GM19035 (cell line): ENCODE measurements at regions not wholly inside any gene's neighbourhood (a gene's known extent, or its start where the extent isn't known, plus 50 kb on each side); places are given as distances from the start of the nearest gene placed in this dataset.
"Not testable (repeated sequence)": the region's sequence is repeated elsewhere in the genome, so short reads cannot be mapped to it uniquely, and the experiment has no call there.

Source experiments
- ATAC-seq: cut with Tn5 transposase; IDR thresholded peaks from one replicate; pipeline ENCODE4 v1.9.1; 2021; ENCODE audit not compliant: unreplicated experiment

- ATAC-seq, result no peak
Measured at GRCh38 chr6:19569563-19569962, 267.6 kb upstream of the ID4 start.

GRCh38 chr6:19571176-19571575 lies 266.0 kb upstream of the ID4 start:
- no peak for ATAC-seq

GRCh38 chr6:19578481-19578880 lies 258.7 kb upstream of the ID4 start:
- no peak for ATAC-seq

DNA sequence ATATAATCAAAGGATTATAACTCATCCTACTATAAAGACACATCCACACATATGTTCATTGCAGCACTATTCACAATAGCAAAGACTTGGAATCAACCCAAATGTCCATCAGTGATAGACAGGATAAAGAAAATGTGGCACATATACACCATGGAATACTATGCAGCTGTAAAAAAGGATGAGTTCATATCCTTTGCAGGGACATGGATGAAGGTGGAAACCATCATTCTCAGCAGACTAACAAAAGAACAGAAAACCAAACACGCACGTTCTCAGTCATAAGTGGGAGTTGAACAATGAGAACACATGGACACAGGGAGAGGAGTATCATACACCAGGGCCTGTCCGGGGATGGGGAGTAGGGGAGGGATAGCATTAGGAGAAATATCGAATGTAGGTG lies 253.0 kb upstream of the ID4 start:
- not testable (repeated sequence) for ATAC-seq

DNA sequence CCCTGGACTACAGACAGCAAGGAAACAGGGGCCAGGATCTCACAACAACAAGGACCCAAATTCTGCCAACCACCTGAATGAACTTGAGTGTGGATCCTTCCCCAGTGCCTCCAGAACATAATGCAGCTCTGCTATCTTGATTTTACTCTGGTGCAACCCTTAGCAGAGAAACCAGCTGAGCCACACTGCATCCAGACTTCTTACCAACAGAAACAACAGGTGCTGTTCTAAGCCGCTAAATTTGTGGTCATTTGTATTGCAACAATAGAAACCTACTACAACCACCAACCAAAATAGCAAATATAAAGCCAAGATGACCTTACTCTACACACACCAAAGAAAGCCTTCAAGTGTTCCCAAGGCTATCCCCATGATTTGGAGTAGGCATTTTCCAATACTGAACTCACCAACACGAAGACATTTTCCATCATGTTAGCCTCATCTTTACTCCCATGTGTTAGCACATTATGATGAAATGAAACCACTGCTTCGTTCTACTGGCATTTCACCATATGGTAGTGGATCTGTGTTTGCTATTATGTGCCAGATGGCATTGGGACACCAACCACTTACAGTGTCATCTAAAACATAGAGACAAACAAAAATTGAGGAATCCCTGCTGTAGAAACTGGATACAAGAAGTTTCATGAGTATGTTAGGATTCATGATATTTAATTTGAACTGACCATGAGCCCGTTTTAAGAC lies 249.8 kb upstream of the ID4 start:
- no peak for ATAC-seq

- ATAC-seq, result no peak
Measured at GRCh38 chr6:19590501-19591131, 246.6 kb upstream of the ID4 start.

DNA sequence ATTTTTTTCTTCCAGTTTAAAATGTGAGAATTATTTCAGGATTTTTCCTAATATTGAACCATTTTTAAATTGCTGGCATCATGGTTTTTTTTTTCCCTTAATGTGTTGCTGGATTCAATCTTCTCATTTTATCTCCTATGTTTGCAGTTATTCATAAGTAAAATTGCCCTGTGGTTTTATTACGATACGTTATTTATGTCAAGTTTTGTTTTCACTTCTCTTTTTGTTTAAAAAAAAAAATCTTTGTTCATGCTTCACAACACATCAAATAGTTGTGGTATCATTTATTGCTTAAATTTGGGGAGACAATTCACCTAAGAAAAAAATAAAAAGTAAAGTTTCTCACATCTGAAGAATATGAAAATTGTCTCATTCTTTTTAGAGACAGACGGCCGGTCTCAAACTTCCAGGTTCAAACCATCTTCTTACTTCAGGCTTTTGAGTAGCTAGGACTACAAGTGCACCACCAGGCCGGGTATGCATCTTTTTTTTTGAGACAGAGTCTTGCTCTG lies 239.3 kb upstream of the ID4 start:
- no peak for ATAC-seq

- ATAC-seq, result no peak
Measured at GRCh38 chr6:19599796-19600464, 237.2 kb upstream of the ID4 start.

- ATAC-seq, result no peak
Measured at GRCh38 chr6:19602434-19603013, 234.6 kb upstream of the ID4 start.

GRCh38 chr6:19603721-19604120 lies 233.4 kb upstream of the ID4 start:
- no peak for ATAC-seq

DNA sequence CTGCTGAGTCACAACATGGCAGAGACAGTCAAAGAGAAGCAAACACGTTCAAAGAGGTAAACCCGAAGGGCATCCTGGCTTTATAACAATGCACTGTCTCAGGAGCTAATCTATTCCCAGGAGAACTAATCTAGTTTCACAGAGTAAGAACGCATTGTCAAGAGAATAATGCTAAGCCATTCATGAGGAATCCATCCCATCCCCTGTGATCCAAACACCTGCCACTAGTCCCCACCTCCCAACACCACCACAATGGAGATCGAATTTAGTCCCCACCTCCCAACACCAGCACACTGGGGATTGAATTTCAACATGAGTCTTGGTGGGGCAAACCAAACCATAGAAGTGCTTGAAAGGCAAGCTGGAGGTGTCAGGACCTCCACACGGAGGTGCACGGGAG lies 231.5 kb upstream of the ID4 start:
- no peak for ATAC-seq

DNA sequence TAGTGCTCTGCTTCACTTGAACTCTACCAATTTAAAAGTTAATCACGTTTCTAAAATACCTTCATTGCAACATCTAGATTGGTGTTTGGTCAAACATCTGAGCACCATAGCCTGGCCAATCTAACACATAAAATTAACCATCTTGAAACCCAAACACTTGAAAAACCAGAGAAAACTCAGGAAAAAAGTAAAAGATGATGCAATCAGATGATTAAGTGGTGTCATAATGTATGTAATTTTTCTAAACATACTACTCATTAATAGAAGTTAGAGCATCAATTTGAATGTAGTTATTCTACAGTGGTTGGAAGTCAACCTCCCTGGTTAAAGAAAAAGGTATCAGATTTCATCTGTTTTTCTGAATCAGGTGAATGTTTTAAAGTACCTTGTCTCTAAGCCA lies 228.6 kb upstream of the ID4 start:
- no peak for ATAC-seq

DNA sequence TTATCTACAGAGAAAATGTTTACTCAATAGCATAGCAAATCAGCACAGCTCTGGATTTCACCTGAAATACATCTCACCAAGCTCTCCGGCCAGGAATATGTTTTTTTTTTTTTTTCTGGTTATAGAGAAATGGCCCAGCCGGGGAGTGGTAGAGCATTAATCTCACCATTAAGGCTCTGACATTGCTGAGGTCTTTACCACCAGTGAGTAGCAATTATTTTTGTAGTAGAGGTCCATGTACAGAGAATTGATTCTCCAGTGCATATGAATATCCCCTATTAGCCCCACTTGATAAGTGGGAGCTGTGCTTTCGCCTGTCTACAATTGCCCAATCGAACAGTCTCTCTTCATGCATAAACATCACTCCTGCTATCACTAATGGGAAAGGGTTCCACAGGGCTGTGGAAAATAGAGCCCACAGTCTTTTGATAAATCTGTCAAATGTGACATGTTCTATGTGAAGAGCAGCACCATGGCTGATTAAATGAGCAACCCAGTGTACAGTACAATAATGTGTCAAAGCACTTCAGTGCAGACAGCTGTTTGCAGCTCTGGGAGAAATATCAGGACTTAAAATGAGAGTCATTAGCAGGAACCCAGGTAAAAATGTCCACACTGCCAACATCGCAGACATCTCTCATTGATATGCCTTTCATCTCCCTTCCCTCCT lies 227.1 kb upstream of the ID4 start:
- ATAC-seq, result no peak

GRCh38 chr6:19612672-19613466 lies 224.3 kb upstream of the ID4 start:
- ATAC-seq, result not testable (repeated sequence)

- ATAC-seq, result no peak
Measured at GRCh38 chr6:19613678-19614077, 223.5 kb upstream of the ID4 start.

GRCh38 chr6:19616022-19616421 lies 221.1 kb upstream of the ID4 start:
- ATAC-seq, result no peak

GRCh38 chr6:19632230-19632629 lies 204.9 kb upstream of the ID4 start:
- no peak for ATAC-seq

DNA sequence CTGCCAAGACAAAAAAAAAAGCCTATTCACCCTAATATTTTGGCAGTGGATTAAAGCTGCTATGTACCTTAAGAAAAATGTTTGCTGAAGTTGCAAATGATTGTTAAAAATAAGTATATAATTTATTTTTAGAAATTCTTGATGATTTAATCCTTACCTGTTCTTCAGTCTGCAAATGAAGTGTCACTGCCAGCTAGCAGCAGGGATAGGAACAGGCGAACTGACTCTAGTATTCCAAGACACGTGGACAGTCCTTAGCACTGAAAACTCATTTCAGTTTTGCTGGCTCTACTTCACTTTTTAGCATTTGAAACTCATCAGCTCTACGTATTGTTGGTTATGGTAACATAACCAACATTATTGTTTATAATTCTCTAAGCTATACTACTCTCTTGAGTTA lies 204.4 kb upstream of the ID4 start:
- no peak for ATAC-seq

- no peak for ATAC-seq
Measured at GRCh38 chr6:19635728-19636127, 201.4 kb upstream of the ID4 start.

- no peak for ATAC-seq
Measured at GRCh38 chr6:19637010-19637409, 200.2 kb upstream of the ID4 start.
